Karpas-422 (cell line): ENCODE measurements at regions not wholly inside any gene's neighbourhood (a gene's known extent, or its start where the extent isn't known, plus 50 kb on each side); places are given as distances from the start of the nearest gene placed in this dataset. TPM values are rescaled to one million over a fixed set of nuclear protein-coding genes. Genes with fewer than 3 reads are reported as not detected.
"Not testable (repeated sequence)": the region's sequence is repeated elsewhere in the genome, so short reads cannot be mapped to it uniquely, and the experiment has no call there.

ENCODE experiments used
- DNase-seq: peaks from one replicate; pipeline ENCODE4 v3.0.0-alpha.2; 2015
- H2AFZ ChIP-seq: fragments of 200-600 bp; sonication (generic); 2 replicates; pipeline ENCODE4 v1.6.1; 2014; ENCODE audit warnings: antibody characterized with exemption, low read length, mixed read lengths
- H3K27ac ChIP-seq: fragments of 200-600 bp; sonication (generic); 2 replicates; pipeline ENCODE4 v1.5.1; 2014; ENCODE audit warnings: mild to moderate bottlenecking, low read length, moderate library complexity
- H3K27me3 ChIP-seq: fragments of 200-600 bp; sonication (generic); 2 replicates; pipeline ENCODE4 v1.6.1; 2014; ENCODE audit warnings: low read length, mixed read lengths
- H3K36me3 ChIP-seq: fragments of 200-600 bp; sonication (generic); 2 replicates; pipeline ENCODE4 v1.6.1; 2014; ENCODE audit warnings: low read length, mixed read lengths; ENCODE audit not compliant: insufficient read depth
- H3K4me1 ChIP-seq: fragments of 200-600 bp; sonication (generic); 2 replicates; pipeline ENCODE4 v1.6.1; 2014; ENCODE audit warnings: mild to moderate bottlenecking, low read length, mixed read lengths
- H3K4me2 ChIP-seq: fragments of 200-600 bp; sonication (generic); 2 replicates; pipeline ENCODE4 v1.6.1; 2014; ENCODE audit warnings: low read length, low read depth, mild to moderate bottlenecking; ENCODE audit not compliant: poor library complexity, severe bottlenecking
- H3K4me3 ChIP-seq: fragments of 200-600 bp; sonication (generic); 2 replicates; pipeline ENCODE4 v1.5.1; 2014; ENCODE audit warnings: mild to moderate bottlenecking, antibody characterized with exemption, low read length, mixed read lengths
- H3K79me2 ChIP-seq: fragments of 200-600 bp; sonication (generic); 2 replicates; pipeline ENCODE4 v1.6.1; 2014; ENCODE audit warnings: mild to moderate bottlenecking, low read length, mixed read lengths
- H3K9ac ChIP-seq: fragments of 200-600 bp; sonication (generic); 2 replicates; pipeline ENCODE4 v1.6.0; 2014; ENCODE audit warnings: low read length
- H3K9me2 ChIP-seq: fragments of 200-600 bp; sonication (generic), shearing (Covaris generic); replicated peaks from 2 replicates; pipeline ENCODE4 v1.6.0; 2014; ENCODE audit warnings: mild to moderate bottlenecking, low read length, moderate library complexity; ENCODE audit not compliant: insufficient read depth
- H3K9me3 ChIP-seq: fragments of 300-700, 200-600 bp; sonication (generic); 2 replicates; pipeline ENCODE4 v1.6.1; 2014; ENCODE audit warnings: low read length, mixed read lengths
- H4K20me1 ChIP-seq: fragments of 200-600 bp; sonication (generic); 2 replicates; pipeline ENCODE4 v1.6.1; 2014; ENCODE audit warnings: mild to moderate bottlenecking, antibody characterized with exemption, low read length, low read depth; ENCODE audit not compliant: insufficient read depth
- small RNA-seq: library from RNA; depleted of rRNA; stranded (forward); fragments of <200 nt; gene quantifications from one replicate; pipeline ENCODE3, GENCODE V24; 2014

DNA sequence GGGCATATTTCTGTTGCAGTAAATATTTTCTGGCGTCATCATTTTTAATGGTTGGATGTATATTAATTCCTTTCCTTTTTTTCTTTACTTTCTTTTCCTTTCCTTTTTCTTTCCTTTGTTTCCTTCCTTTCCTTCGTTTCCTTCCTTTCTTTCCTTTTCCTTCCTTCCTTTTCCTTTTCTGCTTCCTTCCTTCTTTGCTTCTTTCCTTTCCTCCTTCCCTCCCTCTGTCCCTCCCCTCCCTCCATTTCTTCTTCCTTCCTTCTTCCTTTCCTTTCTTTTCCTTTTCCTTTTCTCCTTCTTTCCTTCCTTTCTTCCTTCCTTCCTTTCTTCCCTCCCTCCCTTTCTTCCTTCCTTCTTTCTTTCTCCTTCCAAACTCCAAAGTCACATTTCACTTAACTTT lies 54.9 kb upstream of the LYSMD4 start:
- DNase-seq: no peak
- Histone ChIP-seq H3K9me2 (no peaks in the 10 kb centered on the region), H3K9me3 (no peaks in the 10 kb centered on the region), H4K20me1 (no peaks in the 10 kb centered on the region), H3K4me2 (no peak overlapping the region), H3K4me1 (no peaks in the 10 kb centered on the region), H3K27ac (no peak overlapping the region), H2AFZ (no peak overlapping the region), H3K27me3 (no peaks in the 10 kb centered on the region), H3K4me3 (no peak overlapping the region), H3K79me2 (no peaks in the 10 kb centered on the region), H3K36me3 (no peaks in the 10 kb centered on the region), H3K9ac (no peak overlapping the region)

DNA sequence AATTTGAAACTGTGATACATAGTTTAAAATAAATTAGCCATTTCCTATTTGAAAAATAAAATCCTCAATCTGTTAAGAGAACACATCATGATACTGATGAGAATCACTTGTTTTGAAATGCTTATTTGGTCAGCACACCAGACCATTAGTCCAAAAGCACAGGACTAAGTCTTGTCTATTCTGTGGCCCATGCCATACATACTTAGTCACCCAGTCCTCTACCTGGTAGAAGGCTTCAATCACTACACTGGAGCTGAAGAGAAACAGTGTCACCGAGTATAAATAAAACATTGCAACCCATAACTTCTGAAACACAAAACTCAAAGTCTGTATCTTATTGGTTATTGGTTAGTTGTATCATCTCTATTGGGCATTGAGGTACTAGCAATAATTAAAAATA lies 51.6 kb upstream of the LYSMD4 start:
- not testable (repeated sequence) for H3K27me3 ChIP-seq, H3K4me3 ChIP-seq, H3K4me1 ChIP-seq, H3K9me3 ChIP-seq, DNase-seq, H3K79me2 ChIP-seq, H2AFZ ChIP-seq, H3K36me3 ChIP-seq, H3K4me2 ChIP-seq, H3K27ac ChIP-seq, H3K9me2 ChIP-seq, H3K9ac ChIP-seq, H4K20me1 ChIP-seq

DNA sequence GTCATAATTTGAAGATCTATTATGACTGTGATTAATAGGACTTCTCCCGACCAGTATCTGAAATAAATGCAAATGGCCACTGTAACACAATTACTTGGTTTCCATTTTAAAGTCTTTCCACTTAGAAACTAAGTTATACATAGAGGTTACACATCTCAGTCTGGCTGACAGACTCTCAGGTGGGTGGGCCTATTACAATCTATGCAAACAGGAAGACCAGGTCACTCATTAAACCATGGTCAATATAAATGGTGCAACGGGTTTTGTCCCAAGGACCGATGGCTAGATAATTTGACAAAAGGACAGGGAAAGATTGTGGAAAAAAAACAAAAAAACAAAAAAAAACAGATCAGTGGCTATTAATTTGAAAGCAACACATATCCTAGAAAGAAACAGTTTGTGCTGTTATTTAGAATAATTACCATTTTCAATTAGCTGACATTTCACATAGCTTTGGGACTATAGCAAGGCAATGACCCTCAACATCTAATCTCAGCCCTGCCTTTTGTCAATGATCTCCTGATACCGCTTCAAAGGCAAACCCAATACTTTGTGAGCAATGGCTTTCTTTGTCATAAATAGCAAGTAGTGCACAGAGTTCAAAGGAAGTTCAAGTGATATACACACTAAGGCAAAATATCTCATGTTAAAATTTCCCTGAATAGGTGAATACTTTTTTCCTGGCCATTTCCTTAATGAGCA lies 50.8 kb upstream of the LYSMD4 start:
- H3K4me2 ChIP-seq, H3K4me1 ChIP-seq, H2AFZ ChIP-seq, H3K79me2 ChIP-seq, H3K9ac ChIP-seq, H3K4me3 ChIP-seq, DNase-seq, H3K27me3 ChIP-seq, H4K20me1 ChIP-seq, H3K9me3 ChIP-seq, H3K36me3 ChIP-seq, H3K27ac ChIP-seq, H3K9me2 ChIP-seq: not testable (repeated sequence)

Small RNAs in the stretch of these regions (small RNA-seq; reads per million reads assigned to genes)
- not detected for gene RN7SL484P
